Kidney epithelial cell (primary cell): ENCODE measurements at regions not wholly inside any gene's neighbourhood (a gene's known extent, or its start where the extent isn't known, plus 50 kb on each side); places are given as distances from the start of the nearest gene placed in this dataset.

Experiments used
- DNase-seq: peaks from one replicate; pipeline ENCODE4 v3.0.0-alpha.2; 2010; ENCODE audit warnings: low read depth
- H3K27me3 ChIP-seq: 2 replicates; pipeline ENCODE4 v1.6.0; 2011; ENCODE audit warnings: low read length; ENCODE audit not compliant: control insufficient read depth, insufficient read depth
- H3K36me3 ChIP-seq: 2 replicates; pipeline ENCODE4 v1.5.1; 2011; ENCODE audit warnings: low read length; ENCODE audit not compliant: control insufficient read depth, insufficient read depth
- H3K4me3 ChIP-seq: 2 replicates; pipeline ENCODE4 v1.5.1; 2011; ENCODE audit warnings: low read depth, mild to moderate bottlenecking, control low read depth, low read length
- TF ChIP-seq, protein P1 (sequence below): IDR thresholded peaks from 2 replicates; pipeline ENCODE4 v1.5.1; 2011; ENCODE audit warnings: mild to moderate bottlenecking, moderate library complexity, low read length, control low read depth, inconsistent platforms; ENCODE audit not compliant: insufficient read depth, poor library complexity, severe bottlenecking

DNA sequence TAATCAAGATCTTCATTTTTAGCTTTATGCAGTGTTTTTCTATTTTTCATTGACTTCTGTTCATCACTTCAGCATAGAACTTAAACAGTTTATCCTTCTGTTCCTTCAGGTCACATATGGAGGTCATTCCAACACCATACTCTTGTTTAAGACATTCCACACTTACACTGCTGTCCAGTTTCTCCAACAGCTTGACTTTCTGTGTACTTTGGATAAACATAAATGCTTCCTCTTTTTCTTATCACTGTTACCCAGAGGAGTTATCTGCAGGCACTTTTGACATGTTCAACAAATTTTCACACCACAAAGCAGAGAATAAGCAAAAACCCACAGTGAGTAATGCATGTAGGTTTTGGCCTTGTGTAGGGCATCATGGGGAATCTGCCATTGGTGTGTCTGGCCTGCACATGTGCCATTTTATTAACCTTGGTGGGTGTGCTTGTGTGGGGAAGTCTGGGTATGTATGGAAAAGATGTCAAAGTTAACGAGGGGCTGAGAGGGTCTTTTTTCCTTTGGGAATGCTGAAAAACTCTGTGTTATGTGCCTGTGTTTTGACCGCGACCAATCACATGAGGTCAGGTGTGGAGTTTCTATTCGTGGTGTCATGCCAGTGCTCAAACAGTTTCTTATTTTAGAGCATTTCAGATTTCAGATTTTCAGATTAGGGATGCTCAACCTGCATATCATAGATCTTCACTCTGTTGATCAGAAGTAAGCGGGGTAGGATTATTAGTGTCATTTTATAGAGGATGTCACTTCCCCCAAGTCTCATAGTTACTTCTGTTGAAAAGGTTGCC lies 53.9 kb upstream of the ACVR1 start:
- TF ChIP-seq, protein P1, sequence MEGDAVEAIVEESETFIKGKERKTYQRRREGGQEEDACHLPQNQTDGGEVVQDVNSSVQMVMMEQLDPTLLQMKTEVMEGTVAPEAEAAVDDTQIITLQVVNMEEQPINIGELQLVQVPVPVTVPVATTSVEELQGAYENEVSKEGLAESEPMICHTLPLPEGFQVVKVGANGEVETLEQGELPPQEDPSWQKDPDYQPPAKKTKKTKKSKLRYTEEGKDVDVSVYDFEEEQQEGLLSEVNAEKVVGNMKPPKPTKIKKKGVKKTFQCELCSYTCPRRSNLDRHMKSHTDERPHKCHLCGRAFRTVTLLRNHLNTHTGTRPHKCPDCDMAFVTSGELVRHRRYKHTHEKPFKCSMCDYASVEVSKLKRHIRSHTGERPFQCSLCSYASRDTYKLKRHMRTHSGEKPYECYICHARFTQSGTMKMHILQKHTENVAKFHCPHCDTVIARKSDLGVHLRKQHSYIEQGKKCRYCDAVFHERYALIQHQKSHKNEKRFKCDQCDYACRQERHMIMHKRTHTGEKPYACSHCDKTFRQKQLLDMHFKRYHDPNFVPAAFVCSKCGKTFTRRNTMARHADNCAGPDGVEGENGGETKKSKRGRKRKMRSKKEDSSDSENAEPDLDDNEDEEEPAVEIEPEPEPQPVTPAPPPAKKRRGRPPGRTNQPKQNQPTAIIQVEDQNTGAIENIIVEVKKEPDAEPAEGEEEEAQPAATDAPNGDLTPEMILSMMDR: no peak
- no peak for DNase-seq
- Histone ChIP-seq H3K36me3 (no peaks in the 10 kb centered on the region), H3K27me3 (no peaks in the 10 kb centered on the region), H3K4me3 (no peak overlapping the region)

DNA sequence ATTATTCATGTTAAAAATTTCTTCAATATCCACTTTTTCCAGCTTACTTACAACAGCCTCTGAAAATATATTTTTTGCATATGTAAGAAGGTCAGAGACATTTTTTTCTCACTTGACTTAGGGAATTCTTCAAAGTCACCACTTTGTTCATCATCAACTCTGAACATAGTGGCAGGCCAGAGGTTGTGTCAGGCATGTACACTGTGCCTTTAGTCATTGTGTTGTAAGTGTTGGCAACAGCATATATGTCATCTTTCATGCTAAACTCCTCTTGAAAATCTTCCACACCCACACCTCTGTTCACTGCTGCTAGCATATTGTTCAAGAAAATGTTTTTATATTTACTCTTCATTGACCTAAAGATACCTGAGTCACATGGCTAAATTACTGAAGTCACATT lies 52.2 kb upstream of the ACVR1 start:
- TF ChIP-seq, protein P1: no peak
- H3K27me3 ChIP-seq: no peaks in the 10 kb centered on the region
- DNase-seq: no peak
- no peak overlapping the region for H3K4me3 ChIP-seq
- no peaks in the 10 kb centered on the region for H3K36me3 ChIP-seq

DNA sequence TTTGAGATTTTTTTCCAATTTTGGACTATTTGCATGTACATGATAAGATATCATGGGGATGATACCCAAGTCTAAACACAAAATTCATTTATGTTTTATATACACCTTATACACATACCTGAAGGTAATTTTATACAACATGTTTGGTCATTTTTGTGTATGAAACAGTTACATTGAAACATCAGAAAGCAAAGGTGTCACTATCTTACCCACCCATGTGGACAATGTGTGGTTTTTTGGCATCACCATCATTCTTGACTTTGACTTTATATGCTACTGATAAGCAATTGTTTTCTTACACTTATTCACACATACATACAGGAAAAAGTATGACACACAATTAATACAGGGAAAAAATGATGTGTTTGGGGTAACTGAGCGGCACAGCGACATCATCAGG lies 51.0 kb upstream of the ACVR1 start:
- TF ChIP-seq, protein P1: no peak
- Histone ChIP-seq H3K27me3 (no peaks in the 10 kb centered on the region), H3K36me3 (no peaks in the 10 kb centered on the region), H3K4me3 (no peak overlapping the region)
- DNase-seq: no peak
